ENCODE measurements at regions not wholly inside any gene's neighbourhood (a gene's known extent, or its start where the extent isn't known, plus 50 kb on each side); places are given as distances from the start of the nearest gene placed in this dataset.

- no peak for FAIRE-seq
Measured at GRCh38 chr6:11428371-11428770, 109.2 kb upstream of the TMEM170B start.

GRCh38 chr6:11427723-11428245 lies 109.8 kb upstream of the TMEM170B start:
- DNase-seq (ENCODE audit: low spot score) (peak; percentile 20), FAIRE-seq (no peak)

More at GRCh38 chr6:11428371-11428770, 109.2 kb upstream of the TMEM170B start:
- DNase-seq (ENCODE audit: low spot score) = peak; percentile 17

GRCh38 chr6:11427091-11427722 lies 110.3 kb upstream of the TMEM170B start:
- no peak for FAIRE-seq

GRCh38 chr6:11426571-11426970 lies 111.0 kb upstream of the TMEM170B start:
- DNase-seq (ENCODE audit: low spot score) (no peak), FAIRE-seq (no peak)

More at GRCh38 chr6:11427091-11427722, 110.3 kb upstream of the TMEM170B start:
- DNase-seq (ENCODE audit: low spot score) = no peak

GRCh38 chr6:11425876-11426275 lies 111.7 kb upstream of the TMEM170B start:
- DNase-seq (ENCODE audit: low spot score) (no peak), FAIRE-seq (no peak)

- FAIRE-seq = no peak
- peak; percentile 50 for DNase-seq (ENCODE audit: low spot score)
Measured at GRCh38 chr6:11425431-11425871, 112.1 kb upstream of the TMEM170B start.

GRCh38 chr6:11424395-11425034 lies 113.0 kb upstream of the TMEM170B start:
- FAIRE-seq (peak; percentile 94), DNase-seq (ENCODE audit: low spot score) (peak; percentile 94)

- FAIRE-seq (no peak), DNase-seq (ENCODE audit: low spot score) (peak; percentile 23)
Measured at GRCh38 chr6:11423667-11424066, 113.9 kb upstream of the TMEM170B start.

GRCh38 chr6:11423072-11423471 lies 114.5 kb upstream of the TMEM170B start:
- no peak for FAIRE-seq
- peak; percentile 35 for DNase-seq (ENCODE audit: low spot score)

- DNase-seq (ENCODE audit: low spot score) = no peak
- FAIRE-seq = no peak
Measured at GRCh38 chr6:11419763-11420453, 117.6 kb upstream of the TMEM170B start.

GRCh38 chr6:11418290-11418905 lies 119.2 kb upstream of the TMEM170B start:
- DNase-seq (ENCODE audit: low spot score) (no peak), FAIRE-seq (no peak)

GRCh38 chr6:11416936-11417576 lies 120.5 kb upstream of the TMEM170B start:
- DNase-seq (ENCODE audit: low spot score) = no peak
- FAIRE-seq = no peak

- DNase-seq (ENCODE audit: low spot score) (peak; percentile 87), FAIRE-seq (peak; percentile 87)
Measured at GRCh38 chr6:11416099-11416935, 121.2 kb upstream of the TMEM170B start.

GRCh38 chr6:11415557-11415956 lies 122.0 kb upstream of the TMEM170B start:
- DNase-seq (ENCODE audit: low spot score) = no peak
- no peak for FAIRE-seq

GRCh38 chr6:11414176-11414963 lies 123.2 kb upstream of the TMEM170B start:
- FAIRE-seq (no peak), DNase-seq (ENCODE audit: low spot score) (peak; percentile 47)

- FAIRE-seq = peak; percentile 80
- peak; percentile 54 for DNase-seq (ENCODE audit: low spot score)
Measured at GRCh38 chr6:11413728-11414127, 123.8 kb upstream of the TMEM170B start.

- DNase-seq (ENCODE audit: low spot score) (no peak), FAIRE-seq (no peak)
Measured at GRCh38 chr6:11413117-11413687, 124.3 kb upstream of the TMEM170B start.

- FAIRE-seq (no peak), DNase-seq (ENCODE audit: low spot score) (no peak)
Measured at GRCh38 chr6:11412616-11413015, 124.9 kb upstream of the TMEM170B start.

GRCh38 chr6:11412011-11412424 lies 125.5 kb upstream of the TMEM170B start:
- FAIRE-seq (no peak), DNase-seq (ENCODE audit: low spot score) (no peak)
